Hippocampal formation (tissue), 2 donors: ENCODE measurements at regions not wholly inside any gene's neighbourhood (a gene's known extent, or its start where the extent isn't known, plus 50 kb on each side); places are given as distances from the start of the nearest gene placed in this dataset.

Experiments used
- DNase-seq, 2 donors: peaks; one replicate each; lab custom pipeline; 2025; lab: John Stamatoyannopoulos, UW

- DNase-seq: peak in 1 of 2 donors; percentile 14
Observed at GRCh38 chr4:137310593-137311490, 221.5 kb downstream of the PCDH18 start.

- DNase-seq: no peak
Observed at GRCh38 chr4:137310166-137310565, 222.1 kb downstream of the PCDH18 start.

GRCh38 chr4:137309424-137309823, 222.9 kb downstream of the PCDH18 start:
- DNase-seq: no peak

GRCh38 chr4:137307806-137308205, 224.5 kb downstream of the PCDH18 start:
- DNase-seq: no peak

GRCh38 chr4:137300776-137301175, 231.5 kb downstream of the PCDH18 start:
- DNase-seq: no peak

- DNase-seq: no peak
Observed at GRCh38 chr4:137299281-137299680, 233.0 kb downstream of the PCDH18 start.

GRCh38 chr4:137293281-137293680, 239.0 kb downstream of the PCDH18 start:
- DNase-seq: no peak

- DNase-seq: no peak
Observed at GRCh38 chr4:137283737-137284136, 248.6 kb downstream of the PCDH18 start.

- no peak for DNase-seq
Observed at GRCh38 chr4:137278431-137278830, 253.9 kb downstream of the PCDH18 start.

- DNase-seq: no peak
Observed at GRCh38 chr4:137274404-137274803, 257.9 kb downstream of the PCDH18 start.

GRCh38 chr4:137267024-137267423, 265.3 kb downstream of the PCDH18 start:
- DNase-seq: no peak

- no peak for DNase-seq
Observed at GRCh38 chr4:137266511-137266910, 265.8 kb downstream of the PCDH18 start.

GRCh38 chr4:137263206-137263605, 269.1 kb downstream of the PCDH18 start:
- no peak for DNase-seq

GRCh38 chr4:137253949-137254348, 278.3 kb downstream of the PCDH18 start:
- DNase-seq: no peak

- no peak for DNase-seq
Observed at GRCh38 chr4:137249112-137249511, 283.2 kb downstream of the PCDH18 start.

GRCh38 chr4:137238456-137239162, 293.7 kb downstream of the PCDH18 start:
- DNase-seq: no peak

- no peak for DNase-seq
Observed at GRCh38 chr4:137226900-137227299, 305.4 kb downstream of the PCDH18 start.

- DNase-seq: no peak
Observed at GRCh38 chr4:137226221-137226620, 306.1 kb downstream of the PCDH18 start.

- DNase-seq: no peak
Observed at GRCh38 chr4:137213372-137214173, 318.7 kb downstream of the PCDH18 start.

- peak; percentile 6 to 66 for DNase-seq
Observed at GRCh38 chr4:137212601-137213000, 319.7 kb downstream of the PCDH18 start.

GRCh38 chr4:137209240-137209639, 323.1 kb downstream of the PCDH18 start:
- DNase-seq: no peak

- no peak for DNase-seq
Observed at GRCh38 chr4:137206781-137207180, 325.5 kb downstream of the PCDH18 start.
